ENCODE measurements at regions not wholly inside any gene's neighbourhood (a gene's known extent, or its start where the extent isn't known, plus 50 kb on each side); places are given as distances from the start of the nearest gene placed in this dataset.

- TF ChIP-seq CTCF (IDR thresholded peaks at IDR 0.05) (no peak), POLR2A (IDR thresholded peaks at IDR 0.05) (no peak)
These were observed 328.0 kb upstream of the HS6ST1 start for GRCh38 chr2:128646691-128647090.

Data from lower leg skin (tissue), 3 donors.